ENCODE measurements at regions not wholly inside any gene's neighbourhood (a gene's known extent, or its start where the extent isn't known, plus 50 kb on each side); places are given as distances from the start of the nearest gene placed in this dataset.
"Not testable (repeated sequence)": the region's sequence is repeated elsewhere in the genome, so short reads cannot be mapped to it uniquely, and the experiment has no call there.

DNA sequence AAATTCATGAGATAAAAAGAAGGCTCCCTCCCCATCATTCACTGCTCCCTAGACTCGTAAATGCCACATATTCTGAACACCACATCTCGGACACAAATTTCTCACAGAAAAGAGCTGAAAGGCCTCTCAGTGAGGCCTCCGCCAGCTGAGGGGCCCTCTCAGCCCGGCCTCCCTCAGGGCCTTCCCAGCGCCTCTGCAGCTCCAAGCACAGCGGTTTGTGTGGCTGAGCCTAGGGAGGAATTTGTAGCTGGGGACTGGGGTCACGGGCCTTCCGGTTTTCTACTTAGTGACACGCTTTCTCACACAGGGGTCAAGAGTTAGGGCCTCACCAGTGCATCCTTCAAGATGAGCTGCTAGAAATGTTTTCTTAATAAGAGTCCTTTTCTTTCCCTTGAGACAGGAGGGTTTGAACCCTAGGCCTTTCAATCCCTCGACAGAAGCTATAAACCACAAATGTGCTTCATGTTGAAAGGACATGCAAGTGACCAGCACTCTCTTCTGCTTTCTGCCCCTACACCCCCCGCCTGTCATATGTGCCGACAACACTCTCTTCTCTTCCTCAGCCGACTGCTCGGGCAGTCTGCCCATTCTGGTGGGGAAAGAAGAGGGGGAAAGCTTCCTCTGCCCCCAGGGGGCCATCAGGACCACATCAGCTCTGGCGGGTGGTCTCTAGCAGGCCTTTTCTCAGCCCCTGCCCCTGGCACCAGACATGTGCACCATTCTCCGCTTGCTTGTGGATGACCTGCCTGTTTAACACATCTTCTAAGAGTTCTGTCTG is 104.9 kb downstream of the CHIC2 start:
- no peak for DNase-seq

DNA sequence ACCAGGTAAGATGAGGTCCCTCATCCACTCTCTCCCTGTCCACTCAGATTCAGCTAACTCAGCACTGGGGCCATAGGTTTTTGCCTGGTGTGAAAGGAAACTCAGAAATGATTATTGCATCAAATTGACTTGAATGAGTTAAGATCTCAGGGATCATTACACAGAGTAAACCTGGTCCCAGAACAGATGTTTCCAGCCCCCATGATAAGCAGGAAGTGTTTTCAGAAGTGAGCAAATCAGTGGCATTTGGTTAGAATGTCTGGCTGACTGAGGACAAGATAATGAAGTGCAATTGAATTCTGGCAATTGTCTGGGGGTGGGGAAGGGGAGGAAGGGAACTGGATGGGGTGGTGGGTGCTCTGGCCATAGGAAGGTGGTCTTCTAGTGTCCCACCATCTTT is 108.0 kb downstream of the CHIC2 start:
- peak; percentile 40 for DNase-seq

DNA sequence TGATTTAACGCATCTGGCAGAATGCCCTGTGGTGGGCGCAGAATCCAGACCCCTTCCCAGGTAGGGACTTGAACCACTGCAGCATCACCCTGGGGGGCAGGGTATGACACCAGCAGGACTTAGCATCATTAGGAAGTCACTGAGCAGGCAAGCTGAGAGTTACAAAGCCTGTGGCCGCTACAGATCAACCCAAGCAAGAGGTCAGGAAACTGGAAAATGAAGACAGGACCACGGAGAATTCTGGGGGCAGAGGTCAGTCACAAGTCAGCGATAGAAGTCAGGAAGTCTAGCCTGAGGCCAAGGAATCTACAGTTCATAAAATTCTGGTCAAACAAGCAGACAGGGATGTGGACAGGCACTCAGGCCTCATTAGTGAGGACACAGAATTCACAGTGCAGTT is 108.4 kb downstream of the CHIC2 start:
- no peak for DNase-seq

DNA sequence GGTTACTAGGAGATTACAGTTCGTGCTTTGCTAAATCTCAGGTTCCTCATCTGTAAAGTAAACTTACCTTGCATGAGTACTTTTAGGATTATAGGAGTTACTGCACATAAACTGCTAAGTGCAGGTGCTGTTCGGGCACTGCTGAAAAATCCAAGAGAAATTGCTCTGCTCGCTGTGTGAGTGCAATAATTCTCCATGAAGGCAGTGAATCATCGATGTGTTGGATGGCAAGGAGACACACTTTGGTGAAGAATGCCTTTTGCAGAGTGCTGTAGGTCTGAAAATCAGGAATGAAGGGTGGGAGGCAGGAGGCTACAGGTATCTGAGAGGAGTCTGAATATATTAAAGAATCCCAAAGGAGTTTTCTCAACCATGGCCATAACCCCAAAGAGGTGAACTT is 113.0 kb downstream of the CHIC2 start:
- no peak for DNase-seq

DNA sequence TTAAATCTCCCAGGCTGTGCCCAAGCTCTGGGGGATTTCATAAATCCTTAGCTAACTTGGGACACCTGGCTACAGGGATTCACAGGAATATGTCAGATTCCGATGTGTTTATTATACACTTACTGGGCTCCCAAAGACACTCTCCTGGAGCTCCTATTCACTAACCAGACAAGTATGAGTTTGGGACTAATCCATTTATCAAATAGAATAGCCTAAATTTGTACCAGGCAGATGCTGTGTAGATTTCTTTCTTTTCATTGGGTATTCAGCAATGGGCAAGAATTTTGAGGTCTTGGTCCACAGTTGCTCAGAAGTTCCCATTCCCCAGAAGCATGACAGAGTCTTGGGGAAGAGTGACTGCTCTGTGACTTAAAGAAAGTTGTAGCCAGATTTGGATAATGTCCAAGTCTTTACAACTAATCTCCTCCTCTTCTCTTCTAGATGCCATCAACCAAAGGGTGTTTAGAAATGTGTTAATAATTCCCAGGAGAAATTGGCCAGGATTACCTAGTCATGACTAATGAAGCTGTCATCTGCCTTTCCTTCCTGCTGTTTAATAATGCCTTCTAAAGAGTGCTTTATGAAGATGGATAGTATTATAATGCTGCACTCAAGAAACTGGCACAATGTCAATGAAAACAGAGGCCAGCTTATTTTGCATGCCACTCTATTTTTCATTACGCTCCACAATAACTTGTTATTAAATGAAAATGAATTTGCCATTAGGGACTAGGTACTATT is 120.9 kb downstream of the CHIC2 start:
- peak; percentile 47 for DNase-seq

DNA sequence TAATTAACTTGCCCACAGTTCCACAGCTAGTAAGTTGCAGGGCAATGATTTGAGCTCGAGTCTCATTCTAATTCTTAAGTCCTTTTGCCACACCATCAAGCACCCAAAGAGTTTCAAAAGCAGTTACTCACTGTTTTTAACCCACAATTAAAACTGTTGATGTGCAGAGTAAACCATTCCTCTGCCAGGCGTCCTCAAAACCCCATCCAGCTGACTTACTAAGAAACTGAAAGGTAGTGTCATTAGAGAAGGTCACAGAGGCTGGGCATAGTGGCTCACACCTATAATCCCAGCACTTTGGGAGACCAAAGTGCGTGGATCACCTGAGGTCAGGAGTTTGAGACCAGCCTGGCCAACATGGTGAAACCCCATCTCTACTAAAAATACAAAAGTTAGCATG is 121.7 kb downstream of the CHIC2 start:
- no peak for DNase-seq

DNA sequence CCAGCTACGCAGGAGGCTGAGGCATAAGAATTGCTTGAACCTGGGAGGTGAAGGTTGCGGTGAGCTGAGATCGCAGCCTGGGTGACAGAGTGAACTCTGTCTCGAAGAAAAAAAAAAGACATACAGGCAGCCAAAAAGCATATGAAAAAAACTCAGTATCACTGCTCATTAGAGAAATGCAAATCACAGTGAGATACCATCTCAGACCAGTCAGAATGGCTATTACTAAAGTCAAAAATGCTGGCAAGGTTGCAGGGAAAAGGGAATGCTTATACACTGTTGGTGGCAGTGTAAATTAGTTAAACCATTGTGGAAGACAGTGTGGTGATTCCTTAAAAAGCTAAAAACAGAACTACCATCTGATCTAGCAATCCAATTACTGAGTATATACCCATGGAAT is 123.1 kb downstream of the CHIC2 start:
- no peak for DNase-seq

DNA sequence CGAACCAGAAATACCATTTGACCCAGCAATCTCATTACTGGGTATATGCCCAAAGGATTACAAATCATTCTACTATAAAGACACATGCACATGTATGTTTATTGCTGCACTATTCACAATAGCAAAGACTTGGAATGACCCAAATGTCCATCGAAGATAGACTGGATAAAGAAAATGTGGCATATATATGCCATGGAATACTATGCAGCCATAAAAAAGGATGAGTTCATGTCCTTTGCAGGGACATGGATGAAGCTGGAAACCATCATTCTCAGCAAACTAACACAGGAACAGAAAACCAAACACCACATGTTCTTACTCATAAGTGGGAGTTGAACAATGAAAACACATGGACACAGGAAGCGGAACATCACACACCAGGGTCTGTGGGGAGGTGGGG is 124.5 kb downstream of the CHIC2 start:
- not testable (repeated sequence) for DNase-seq

DNA sequence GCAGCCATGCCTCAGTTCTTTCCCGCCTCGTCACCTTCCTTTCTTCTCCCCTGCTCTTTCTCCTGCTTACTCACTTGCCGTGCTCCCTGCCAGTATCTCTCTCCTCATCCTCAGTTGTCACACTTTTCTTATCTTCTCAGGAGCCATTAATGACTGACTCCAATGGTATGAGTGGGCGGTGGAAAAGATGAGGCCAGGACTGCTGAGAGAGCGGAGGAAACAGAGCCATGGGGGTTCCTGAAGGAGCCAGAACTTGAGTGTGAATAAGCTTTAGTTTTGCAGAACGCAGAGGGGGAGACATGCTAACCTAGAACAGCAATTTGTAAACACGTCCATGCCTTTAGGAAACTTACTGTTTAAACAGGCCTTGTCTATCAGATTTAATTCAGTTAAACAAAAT is 126.5 kb downstream of the CHIC2 start:
- DNase-seq, result no peak

DNA sequence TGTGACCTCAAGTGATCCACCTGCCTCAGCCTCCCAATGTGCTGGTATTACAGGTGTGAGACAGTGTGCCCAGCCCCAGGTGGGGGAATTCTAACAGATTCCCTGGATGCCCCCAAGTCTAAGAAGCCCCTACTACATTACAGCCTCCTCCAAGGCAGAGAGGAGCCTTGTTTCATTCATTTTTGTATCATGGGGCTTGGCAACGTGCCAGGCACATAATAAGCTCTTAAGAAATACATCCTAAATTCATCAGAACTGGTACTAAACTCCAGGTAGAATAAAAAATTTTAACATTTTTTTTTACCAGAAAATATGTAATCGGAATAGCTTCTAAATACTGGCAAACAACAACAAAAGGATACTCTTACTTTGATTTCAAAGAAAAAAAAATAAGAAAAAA is 127.1 kb downstream of the CHIC2 start:
- no peak for DNase-seq

DNA sequence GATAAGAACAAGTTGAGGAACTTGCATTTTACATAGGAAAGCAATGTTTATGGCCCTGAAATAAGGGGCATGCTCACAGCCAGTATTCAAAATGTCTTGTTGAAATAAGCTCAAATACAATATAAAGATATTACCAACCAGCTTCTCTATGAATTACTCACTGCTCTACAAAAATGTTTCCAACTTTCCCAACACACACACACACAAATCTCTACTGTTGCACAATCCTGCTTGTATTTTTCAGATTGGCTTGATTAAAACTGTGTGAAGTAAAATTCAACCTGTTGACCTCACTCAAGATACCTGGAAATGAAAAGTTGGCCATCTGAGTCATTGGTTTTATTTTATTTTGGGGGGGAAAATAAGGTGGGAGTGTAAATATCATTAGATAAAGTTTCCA is 128.6 kb downstream of the CHIC2 start:
- DNase-seq, result no peak

DNA sequence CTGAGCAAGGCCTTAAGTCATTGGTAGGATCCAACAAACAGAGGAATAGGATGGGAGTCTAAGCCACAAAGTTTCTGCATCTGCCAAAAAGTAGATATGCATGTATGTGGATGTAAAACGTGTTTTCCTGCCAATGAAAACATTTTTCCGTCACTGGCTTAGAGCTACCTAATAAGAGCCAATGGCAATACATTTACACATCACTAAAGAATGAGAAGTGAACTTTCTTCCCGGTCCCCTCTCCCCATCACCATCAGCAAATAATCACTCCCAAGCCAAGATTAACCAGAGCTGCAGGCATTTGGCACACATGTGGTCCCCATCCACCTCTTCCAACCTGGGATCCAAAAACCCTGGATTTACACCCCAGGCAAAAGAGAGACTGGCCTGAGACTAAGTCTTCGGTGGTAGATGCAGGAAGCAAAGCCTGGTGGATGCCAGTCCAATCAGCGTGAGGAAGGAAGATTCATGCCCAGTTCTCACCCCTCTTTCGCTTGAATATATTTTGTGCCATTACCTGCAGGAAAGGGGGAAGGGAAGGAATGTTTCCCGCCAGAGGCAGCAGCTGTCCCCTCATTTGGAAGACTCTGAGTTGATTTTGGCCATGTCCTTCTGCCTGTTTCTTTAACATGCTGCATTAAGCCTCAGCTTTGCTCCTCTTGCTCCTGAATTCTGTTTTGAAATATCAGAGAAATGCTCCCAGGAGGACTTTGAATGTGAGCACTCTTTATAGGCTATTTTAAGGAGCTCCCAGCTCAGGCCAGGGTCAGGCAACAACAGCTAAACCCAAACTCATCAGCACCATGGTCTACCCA is 131.4 kb downstream of the CHIC2 start:
- no peak for DNase-seq

DNA sequence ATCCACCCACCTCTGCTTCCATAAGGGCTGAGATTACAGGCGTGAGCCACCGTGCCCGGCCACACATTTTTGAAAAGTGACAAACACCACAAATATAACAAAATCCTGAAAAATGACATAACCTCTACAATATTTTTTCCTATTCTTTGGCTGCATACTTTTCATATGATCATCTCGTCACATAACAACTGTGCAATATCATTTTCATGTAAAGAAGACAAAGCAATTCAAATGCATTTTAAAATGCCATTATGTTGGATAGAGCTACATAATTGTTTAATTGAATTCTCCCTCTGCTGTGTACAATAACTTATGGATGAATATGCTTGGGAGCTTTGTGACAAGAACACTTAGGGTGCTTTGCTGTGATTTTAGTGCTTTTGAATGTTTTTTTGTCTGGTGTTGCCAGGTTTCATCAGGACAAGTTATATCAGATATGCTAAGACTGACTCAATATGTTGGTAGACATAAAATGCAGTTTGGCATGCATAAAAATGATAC is 132.9 kb downstream of the CHIC2 start:
- DNase-seq, result no peak

DNA sequence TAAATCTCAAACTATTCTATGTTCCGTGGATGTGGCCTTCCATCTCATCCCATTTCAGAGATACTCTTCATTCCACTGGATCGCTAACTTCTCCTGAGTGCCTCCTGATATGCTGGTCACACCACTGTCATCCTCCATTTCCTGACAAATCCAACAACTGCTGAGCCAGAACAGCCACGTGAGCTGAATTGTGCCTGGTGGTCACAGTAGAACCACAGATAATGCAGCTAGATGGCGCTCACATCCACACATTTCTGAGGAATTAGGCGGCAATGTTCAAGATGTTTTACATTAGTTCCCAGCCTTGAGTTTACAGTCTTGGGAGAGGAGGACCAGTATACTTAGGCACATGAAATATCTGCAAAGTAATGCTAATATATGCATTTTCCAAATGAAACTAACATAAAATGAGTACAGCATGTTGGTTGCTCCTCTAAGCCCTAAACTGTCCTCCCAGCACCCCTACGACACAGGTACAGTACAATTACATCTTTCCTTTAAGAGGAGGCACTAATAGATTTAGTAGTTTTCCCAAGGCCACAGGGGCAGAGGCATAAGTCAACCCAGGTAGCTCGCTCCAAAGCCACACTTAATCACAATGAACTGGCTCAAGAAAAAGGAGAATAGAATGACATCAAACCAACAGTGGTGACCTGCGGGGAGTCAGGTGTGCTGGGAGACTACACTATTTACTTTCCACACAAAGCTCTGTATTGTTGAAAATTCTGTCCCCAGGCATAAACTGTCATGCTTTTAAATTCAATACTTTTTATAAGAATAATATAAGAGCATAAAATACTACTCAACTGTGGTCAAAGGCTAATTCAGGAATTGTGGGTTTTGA is 134.2 kb downstream of the CHIC2 start:
- peak; percentile 95 for DNase-seq

DNA sequence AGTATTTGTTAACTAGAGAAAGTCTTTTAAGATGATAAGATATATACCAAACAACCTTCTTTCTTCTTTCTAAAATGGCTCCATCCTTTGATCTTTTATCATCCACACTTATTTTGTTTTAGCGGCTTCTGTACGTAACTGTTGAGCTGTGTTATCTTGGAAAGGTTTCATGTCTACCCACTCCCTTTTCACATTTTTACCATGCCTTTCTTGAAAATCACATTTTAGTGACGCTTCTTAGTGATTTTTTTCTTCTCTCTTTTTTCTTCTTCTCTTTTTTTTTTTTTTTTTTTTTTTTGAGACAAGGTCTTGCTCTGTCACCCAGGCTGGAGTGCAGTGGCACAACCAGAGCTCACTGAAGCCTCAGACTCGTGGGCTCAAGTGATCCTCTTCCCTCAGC is 135.1 kb downstream of the CHIC2 start:
- DNase-seq, result no peak

DNA sequence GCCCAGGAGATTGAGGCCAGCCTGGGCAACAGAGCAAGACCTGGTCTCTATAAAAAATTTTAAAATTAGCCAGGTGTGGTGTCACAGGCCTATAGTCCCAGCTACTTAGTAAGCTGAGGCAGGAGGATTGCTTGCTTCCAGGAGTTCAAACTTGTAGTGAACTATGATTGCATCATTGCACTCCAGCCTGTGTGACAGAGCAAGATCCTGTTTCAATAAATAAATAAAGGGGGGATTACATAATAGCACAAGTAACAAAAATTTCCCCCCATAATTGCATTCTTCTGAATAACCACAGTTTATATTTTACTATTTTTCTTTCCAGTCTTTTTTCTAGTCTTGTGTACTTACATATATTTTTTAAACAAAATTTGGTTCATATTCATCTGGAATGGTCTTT is 135.6 kb downstream of the CHIC2 start:
- DNase-seq, result no peak

DNA sequence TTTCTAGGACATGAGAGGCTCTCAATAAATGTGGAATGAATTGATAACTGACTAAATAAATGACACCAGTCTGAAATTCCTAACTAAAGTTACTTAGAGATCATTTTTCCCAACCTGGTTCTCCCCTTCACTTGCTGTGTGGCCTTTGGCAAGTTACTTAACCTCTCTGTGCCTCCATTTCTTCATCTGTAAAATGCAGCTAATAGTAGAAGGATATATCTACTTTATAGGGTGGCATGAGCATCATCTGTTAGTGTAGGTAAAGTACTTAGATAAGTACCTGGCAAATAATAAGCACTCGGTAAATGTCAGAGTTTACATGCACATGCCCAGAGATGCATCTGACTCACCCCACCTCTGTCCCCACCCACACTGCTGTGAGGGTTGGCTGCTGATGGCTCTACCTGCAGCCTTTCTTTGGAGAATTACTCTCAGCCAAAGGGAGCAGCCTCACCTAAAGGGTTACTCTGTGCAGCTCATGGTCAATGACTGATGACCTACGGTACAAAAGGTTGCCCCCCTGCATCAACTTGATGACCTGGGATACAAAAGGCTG is 139.3 kb downstream of the CHIC2 start:
- no peak for DNase-seq

DNA sequence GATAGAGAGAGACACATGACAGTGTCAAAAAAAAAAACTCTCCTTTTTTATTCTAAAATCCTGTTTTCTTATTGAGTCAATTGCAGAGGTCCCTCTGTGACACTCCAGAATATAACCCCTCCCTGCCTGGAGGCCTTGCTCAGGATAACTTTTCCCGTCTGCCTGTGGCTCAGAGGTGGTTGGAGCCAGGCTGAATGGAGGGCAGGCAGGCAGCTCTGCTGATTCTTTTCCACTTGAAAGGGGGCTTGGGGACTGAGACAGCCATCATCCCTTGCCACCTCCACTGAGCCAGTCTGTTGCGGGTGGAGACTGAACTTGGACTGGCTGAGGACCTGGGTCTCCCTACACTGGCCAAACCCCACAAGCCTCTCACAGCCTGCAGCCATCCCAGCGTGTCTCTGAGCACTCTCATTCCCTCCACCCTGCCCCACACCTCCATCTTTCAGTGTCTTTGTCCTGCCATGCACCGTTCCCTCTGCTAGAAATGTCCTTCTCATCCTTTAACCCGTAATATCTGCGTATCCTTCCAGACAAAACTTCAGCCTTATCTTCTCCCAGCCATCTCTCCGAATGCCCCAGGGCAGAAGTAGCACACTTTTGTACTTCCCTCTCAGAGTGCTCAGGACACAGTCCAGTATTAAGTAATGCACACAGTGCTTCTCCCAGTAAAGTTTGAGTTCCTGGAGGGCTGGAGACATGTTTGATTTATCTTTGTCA is 139.9 kb downstream of the CHIC2 start:
- DNase-seq, result no peak

DNA sequence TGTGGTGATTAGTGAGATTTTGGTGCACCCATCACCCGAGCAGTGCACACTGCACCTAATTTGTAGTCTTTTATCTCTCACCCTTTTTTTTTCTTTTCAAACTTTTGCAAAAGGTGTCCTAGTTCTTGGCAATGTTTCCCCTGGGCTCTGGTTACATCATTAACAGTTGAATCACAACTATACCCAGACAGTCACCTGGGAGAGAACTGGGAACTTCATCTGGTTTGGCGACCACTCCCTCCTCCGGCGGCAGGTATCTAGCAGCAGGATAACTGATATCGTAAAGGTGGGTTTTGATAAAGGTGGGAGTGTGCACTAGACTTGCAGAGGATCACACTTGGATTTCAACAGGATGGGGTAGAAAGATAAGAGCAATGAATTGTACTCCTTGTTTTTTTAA is 140.5 kb downstream of the CHIC2 start:
- DNase-seq, result no peak

DNA sequence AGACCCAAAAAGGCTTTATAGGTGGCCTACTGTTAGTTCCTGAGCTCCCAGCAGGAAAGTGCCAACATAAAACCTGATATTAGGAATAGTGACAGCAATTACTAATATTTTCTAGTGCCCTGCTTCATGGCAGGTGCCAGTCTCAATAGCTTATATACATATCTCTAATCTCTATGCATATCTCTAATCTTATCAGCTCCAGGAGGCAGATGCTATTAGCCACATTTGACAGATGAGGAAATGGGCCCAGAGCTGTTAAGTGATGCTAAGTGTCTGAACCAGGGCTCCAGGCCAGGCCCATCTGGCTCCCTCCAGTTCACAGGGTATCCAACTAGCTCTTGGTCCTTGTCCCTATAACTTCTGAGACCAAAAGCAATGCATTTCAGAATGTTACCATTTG is 142.5 kb downstream of the CHIC2 start:
- DNase-seq, result peak; percentile 53

DNA sequence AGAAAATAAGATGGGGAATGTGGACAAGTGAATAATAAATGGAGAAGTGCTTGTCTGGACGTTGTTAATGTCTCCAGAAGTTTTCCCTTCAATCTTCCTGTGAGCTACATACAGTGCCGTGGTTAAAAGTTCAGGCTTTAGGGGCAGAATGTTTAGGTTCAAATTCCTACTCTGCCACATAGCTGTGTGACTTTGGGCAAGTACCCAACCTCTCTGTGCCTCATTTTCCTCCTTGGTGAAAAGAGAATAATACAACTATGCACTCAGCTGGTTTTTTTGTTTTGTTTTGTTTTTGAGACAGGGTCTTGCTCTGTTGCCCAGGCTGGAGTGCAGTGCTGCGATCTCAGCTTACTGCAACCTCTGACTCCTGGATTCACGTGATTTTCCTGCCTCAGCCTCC is 143.5 kb downstream of the CHIC2 start:
- DNase-seq, result no peak

DNA sequence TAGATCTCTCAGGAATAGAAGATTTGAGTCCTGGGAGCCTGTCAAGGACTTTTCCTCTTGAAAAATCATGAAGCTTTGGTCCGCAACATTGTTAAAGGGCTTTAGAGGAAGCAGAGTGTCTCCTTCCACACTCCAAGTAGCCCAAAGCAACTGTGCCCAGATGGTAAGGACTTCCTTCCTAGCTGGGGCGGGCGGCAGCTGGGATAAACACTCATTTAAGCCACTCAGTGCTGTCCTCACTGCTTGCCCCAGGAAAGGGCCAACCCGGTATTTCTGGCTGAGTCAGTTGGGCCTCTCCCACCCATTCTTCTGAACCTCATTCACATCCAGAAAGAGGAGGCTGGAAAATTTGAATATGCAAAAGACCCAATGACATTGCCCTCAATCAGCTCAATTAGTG is 144.3 kb downstream of the CHIC2 start:
- no peak for DNase-seq
